ENCODE measurements at regions not wholly inside any gene's neighbourhood (a gene's known extent, or its start where the extent isn't known, plus 50 kb on each side); places are given as distances from the start of the nearest gene placed in this dataset.

GRCh38 chr4:128475597-128475996 is 188.0 kb upstream of the PGRMC2 start:
- DNase-seq (ENCODE audit: extremely low read depth in 1 of 4, low spot score in 3 of 4) (no peak), ATAC-seq (no peak), FAIRE-seq (no peak)
- POLR2A ChIA-PET, result no interaction called here
- Histone ChIP-seq H3K9me1 (ENCODE audit: control insufficient read depth, insufficient read depth, low read length) (no peaks in the 10 kb centered on the region), H3K4me2 (ENCODE audit: insufficient read depth, low read length) (no peak overlapping the region), H3K36me3 (ENCODE audit: control insufficient read depth, insufficient read depth, low read length) (no peaks in the 10 kb centered on the region), H3K9ac (ENCODE audit: insufficient read depth in 1 of 2, low read depth in 2 of 2, low read length in 2 of 2) (no peak overlapping the region), H3K4me1 (replicated peaks in 1 of 2; ENCODE audit: control insufficient read depth in 2 of 2, insufficient read depth in 2 of 2, low read length in 2 of 2) (peaks cover 8 to 20% of the 10 kb centered on the region in 2 experiments), H3K27ac (ENCODE audit: extremely low read depth, low read depth, low read length) (no peak overlapping the region), H2AFZ (ENCODE audit: low read depth, low read length) (no peak overlapping the region), H3K79me2 (ENCODE audit: control insufficient read depth, insufficient read depth, low read length) (no peaks in the 10 kb centered on the region), H3K4me3 (no peak overlapping the region), H4K20me1 (replicated peaks; ENCODE audit: control insufficient read depth, insufficient read depth, low read length) (no peaks in the 10 kb centered on the region), H3K27me3 (ENCODE audit: control insufficient read depth in 2 of 2, insufficient read depth in 2 of 2, low read length in 2 of 2) (no peaks in the 10 kb centered on the region), H3K9me3 (replicated peaks; ENCODE audit: control insufficient read depth, insufficient read depth, low read depth, low read length) (no peaks in the 10 kb centered on the region)
- CTCF ChIA-PET (ENCODE audit: low intra/inter-chr PET ratio), result no interaction called here
- 89% methylated on average over 1 of the region's 1 CpG for WGBS (ENCODE audit: insufficient coverage, low coverage, missing lambda C conversion rate)
- TF ChIP-seq MED1 (CRISPR knock-in tag; IDR thresholded peaks at IDR 0.05; ENCODE audit: borderline replicate concordance), result no peak
- TF ChIP-seq HDAC3 (IDR thresholded peaks at IDR 0.05; ENCODE audit: borderline replicate concordance, partially characterized antibody), result no peak
- TF ChIP-seq MECOM (CRISPR knock-in tag; IDR thresholded peaks at IDR 0.05), result no peak
- TF ChIP-seq ARID2 (IDR thresholded peaks at IDR 0.05), result no peak
- TF ChIP-seq MTA3 (IDR thresholded peaks at IDR 0.05; ENCODE audit: borderline replicate concordance), result no peak
- TF ChIP-seq SMC3 (conservative IDR thresholded peaks at IDR 0.05; ENCODE audit: insufficient read depth, low read depth, low read length), result no peak
- TF ChIP-seq PHF8 (IDR thresholded peaks at IDR 0.05; ENCODE audit: borderline replicate concordance, low read length), result no peak
- no peak for TF ChIP-seq RREB1 (CRISPR knock-in tag; IDR thresholded peaks at IDR 0.05)
- no peak for TF ChIP-seq GABPB2 (CRISPR knock-in tag; conservative IDR thresholded peaks at IDR 0.05)
- no peak for TF ChIP-seq KHSRP (IDR thresholded peaks at IDR 0.05)
- no peak for TF ChIP-seq MCM7 (IDR thresholded peaks at IDR 0.05)
- no peak for TF ChIP-seq PURB (CRISPR knock-in tag; IDR thresholded peaks at IDR 0.05; ENCODE audit: low read depth)
- intact Hi-C loops (cut with micrococcal nuclease), result no loop called here
- BruUV-seq (replicated peaks), result no TSS peak
- in situ Hi-C loops (cut with MboI), result no loop called here
